ENCODE measurements at regions not wholly inside any gene's neighbourhood (a gene's known extent, or its start where the extent isn't known, plus 50 kb on each side); places are given as distances from the start of the nearest gene placed in this dataset.

DNA sequence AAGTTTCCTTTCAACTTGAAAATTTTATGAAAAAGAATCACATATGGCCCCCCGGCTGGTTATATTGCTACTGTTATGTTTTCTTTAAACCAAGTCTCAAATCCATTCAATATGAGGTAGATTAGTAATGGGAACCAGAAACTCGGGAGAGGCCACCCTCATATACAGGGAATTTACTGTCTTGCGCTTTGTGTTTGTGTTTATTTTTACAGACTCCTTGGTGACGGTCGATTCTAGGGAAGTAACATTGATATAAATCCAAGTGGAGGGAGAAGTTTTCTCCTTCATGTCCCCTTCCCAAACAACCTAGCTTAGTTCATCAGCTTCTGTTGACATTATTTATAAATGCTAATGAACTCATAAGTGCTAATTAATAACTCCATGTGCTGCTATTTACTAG is 163.5 kb upstream of the LMO4 start:
- no peak for DNase-seq

- no peak for DNase-seq
These were observed 161.4 kb upstream of the LMO4 start for GRCh38 chr1:87167157-87167789.

- peak in 1 of 2 experiments; percentile 64 for DNase-seq
These were observed 160.7 kb upstream of the LMO4 start for GRCh38 chr1:87167848-87168525.

DNA sequence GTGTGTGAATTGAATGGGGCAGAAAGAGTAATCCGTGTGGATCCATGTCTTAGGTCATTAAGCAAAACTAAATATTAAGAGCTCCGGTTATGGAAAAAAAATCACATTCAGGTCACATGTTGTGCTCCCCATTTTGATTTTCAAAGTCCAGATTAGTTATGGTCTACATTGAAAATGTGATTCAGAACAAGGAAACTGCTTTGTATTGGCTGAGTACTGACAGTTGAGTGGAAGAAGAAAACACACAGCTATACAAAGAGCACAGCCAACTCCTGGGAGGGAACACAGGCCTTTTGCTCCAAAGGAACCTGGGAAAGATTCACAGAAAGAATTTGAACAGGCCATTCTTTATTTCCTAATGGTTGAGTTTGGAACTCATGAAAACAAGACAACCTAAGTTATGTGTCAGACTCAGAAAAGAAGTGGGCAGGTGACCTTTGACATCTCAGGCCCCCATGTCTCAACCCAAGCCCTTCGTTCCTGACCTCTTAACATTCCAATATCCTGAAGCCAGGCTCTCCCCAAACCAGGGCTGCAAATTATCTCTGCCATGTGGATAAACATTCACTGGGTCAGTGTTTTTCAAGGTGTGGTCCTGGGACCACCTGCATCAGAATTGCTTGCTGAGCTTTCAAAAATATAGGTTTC is 159.3 kb upstream of the LMO4 start:
- DNase-seq: no peak

DNA sequence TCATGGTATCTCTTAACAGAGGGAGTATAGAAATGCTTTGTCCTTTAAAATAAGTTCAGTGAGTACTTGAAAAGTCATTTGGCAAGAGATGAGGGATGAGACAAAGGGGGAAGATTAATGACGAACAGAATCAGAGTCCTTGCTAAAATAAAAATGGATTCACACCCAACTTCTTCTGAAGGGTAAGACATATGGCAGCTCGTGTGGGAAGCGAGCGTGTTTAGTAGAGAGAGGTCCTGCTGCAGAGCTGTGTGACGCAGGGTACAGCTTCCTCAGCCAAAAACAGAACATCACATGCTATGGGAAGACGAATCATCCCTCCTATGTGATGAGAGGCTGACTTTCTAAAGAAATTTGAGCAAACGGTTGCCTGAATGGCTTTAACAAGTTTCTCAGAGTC is 158.5 kb upstream of the LMO4 start:
- no peak for DNase-seq

GRCh38 chr1:87170931-87171598 is 157.6 kb upstream of the LMO4 start:
- no peak for DNase-seq

DNA sequence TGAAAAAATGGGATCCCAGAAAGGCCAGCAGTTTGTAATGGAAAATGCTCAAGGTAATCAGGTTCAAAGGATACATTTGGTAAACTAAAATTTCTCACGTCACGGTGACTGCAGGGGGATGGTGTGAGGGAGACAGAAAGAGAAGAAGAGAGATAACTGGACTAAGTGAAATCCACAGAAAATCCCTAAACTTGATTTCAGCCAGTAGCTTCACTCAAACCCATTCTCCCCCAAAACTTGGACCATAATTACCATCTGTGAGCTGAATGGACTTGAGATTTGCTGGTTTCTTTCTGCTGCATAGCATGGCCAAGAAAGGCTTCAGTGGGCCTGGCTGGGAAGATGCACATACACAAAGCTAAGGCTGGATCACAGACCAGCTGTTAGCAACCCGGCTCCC is 155.4 kb upstream of the LMO4 start:
- no peak for DNase-seq

GRCh38 chr1:87174724-87175245 is 153.9 kb upstream of the LMO4 start:
- no peak for DNase-seq

- no peak for DNase-seq
These were observed 152.6 kb upstream of the LMO4 start for GRCh38 chr1:87176087-87176486.

DNA sequence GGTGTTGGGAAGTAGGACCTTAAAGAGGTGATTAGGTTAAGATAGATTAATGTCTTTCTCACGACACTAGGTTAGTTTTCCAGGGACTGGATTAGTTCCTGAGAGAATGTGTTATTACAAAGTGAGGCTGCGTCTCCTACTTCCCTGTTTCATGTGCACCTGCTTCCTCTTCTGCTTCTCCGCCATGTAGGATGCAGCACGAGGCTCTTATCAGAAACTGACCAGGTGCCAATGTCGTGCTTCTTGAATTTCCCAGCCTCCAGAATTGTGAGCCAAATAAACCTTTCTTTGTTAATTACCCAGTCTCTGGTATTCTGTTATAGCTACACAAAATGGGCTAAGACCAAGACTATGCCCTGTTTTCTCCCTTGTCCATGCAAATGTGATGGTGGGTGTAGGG is 152.2 kb upstream of the LMO4 start:
- no peak for DNase-seq

DNA sequence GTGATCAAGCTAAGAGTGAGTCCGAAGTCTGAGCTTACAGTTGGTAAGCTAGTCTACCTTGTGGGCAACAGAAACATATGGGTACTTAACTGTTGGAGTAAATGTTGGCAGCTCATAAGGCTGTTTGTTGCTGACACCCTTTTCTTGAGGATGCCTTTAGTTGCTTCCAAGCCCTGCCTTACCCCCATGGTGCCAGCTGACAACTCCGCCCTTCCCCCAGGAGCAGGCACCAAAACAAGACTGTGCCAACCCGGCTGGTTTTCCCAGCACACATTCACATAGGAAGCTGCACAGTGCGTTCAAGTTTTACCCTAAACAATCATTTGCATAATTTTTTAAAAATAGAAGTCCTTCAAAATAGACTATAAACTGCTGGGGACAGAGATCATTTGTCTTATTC is 150.2 kb upstream of the LMO4 start:
- no peak for DNase-seq

- peak in 1 of 2 experiments; percentile 48 for DNase-seq
These were observed 149.4 kb upstream of the LMO4 start for GRCh38 chr1:87179076-87179810.

- DNase-seq: peak in 1 of 2 experiments; percentile 71
These were observed 148.7 kb upstream of the LMO4 start for GRCh38 chr1:87179851-87180519.

- peak in 1 of 2 experiments; percentile 5 for DNase-seq
These were observed 148.0 kb upstream of the LMO4 start for GRCh38 chr1:87180682-87181081.

- no peak for DNase-seq
These were observed 146.1 kb upstream of the LMO4 start for GRCh38 chr1:87182611-87183010.

- DNase-seq: no peak
These were observed 143.6 kb upstream of the LMO4 start for GRCh38 chr1:87185077-87185476.

DNA sequence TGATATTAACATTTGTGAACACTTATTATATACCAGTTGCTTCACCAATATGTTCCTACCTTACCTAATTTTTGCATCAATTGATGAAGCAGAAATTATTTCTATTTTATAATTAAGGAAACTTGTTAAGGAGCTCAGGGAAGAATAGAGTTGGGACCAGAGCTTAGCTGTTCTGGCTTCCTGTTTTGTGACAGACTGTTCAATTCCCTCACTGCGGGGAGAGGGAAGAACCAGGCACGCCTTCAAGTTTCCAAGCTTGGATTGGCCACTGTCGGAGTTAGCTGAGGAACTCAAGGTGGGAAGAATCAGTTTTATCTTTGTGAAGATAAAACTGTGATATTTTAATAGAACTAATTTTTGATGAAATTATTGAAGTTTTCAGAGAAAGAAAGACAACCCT is 142.3 kb upstream of the LMO4 start:
- no peak for DNase-seq

DNA sequence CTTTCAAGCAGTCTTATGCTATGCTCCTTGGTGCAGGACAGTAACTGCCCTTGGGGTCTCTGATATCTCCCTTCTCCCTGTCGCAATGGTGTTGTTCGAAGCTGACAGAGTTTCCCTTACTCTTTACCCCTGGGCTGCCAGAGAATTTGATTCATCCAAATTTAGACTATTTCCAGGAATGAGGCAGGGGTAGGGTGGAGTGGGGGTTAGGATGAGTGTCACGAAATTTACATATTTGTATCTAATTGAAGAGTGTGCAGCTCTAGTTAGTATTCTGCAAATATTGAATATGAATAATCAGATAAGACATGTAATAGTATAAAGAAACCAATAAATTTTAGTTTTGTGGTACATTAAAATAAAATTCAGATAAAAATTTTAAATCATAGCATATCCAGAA is 140.0 kb upstream of the LMO4 start:
- DNase-seq: no peak

- no peak for DNase-seq
These were observed 138.3 kb upstream of the LMO4 start for GRCh38 chr1:87190402-87190801.

GRCh38 chr1:87191646-87192045 is 137.0 kb upstream of the LMO4 start:
- DNase-seq: no peak

GRCh38 chr1:87194271-87194774 is 134.4 kb upstream of the LMO4 start:
- no peak for DNase-seq

DNA sequence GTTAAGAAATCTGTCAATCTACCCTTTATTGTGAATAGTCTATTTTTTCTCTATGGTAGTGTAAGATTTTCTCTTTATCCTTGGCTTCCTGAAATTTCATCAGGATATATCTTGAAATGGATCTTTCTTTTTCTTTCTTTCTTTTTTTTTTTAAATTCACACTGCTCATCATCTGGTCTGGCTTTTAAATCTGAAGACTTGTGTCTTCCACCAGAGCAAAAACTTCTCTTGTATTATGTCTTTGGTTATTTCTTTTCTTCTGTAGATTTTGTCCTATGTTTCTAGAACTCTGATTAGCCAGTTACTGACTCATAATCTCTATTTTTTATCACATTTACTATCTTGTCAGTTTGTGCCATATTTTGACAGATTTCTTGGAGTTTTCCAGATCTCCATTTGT is 133.8 kb upstream of the LMO4 start:
- DNase-seq: no peak

Data from NCI-H524 (cell line).